HG03060 (cell line): ENCODE measurements at regions not wholly inside any gene's neighbourhood (a gene's known extent, or its start where the extent isn't known, plus 50 kb on each side); places are given as distances from the start of the nearest gene placed in this dataset.

Experiments
- ATAC-seq: cut with Tn5 transposase; IDR thresholded peaks from one replicate; pipeline ENCODE4 v1.9.1; 2021; ENCODE audit warnings: low read depth, moderate number of reproducible peaks; ENCODE audit not compliant: unreplicated experiment

DNA sequence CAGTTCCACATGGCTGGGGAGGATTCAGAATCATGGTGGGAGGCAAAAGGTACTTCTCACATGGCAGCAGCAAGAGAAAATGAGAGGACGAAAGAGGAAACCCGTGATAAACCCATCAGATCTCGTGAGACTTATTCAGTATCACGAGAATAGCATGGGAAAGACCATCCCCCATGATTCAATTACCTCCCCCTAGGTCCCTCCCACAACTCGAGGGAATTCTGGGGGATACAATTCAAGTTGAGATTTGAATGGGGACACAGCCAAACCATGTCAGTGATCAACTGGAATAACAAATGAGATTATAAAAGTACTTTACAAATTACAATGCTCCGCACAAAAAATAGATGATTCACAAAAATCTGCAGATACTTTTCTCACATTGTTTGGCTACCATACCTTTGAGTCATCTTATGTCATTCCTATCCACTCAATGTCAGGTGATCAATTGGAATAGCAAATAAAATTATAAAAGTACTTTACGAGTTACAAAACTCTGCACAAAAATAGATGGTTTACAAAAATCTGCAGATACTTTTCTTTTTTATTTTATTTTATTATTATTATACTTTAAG, 338.9 kb downstream of the C12orf50 start:
- no peak for ATAC-seq

DNA sequence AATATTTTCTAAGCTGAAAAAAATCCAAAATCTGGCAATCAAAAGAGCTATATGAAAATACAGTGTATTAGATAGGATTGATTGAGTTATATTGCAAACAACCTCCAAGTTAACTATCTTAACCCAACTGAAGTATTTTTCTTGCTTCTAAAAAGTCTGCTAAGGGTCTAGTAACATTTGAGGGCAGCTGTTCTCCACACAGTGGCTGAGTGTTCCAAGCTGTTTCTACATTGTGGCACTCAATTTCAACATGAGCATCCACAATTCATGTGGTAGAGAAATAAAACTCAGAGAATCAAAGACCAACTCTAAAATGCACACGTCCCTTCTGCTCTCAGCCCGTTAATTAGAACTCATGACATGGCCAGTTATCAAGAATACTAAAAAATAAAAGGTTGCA, 340.0 kb downstream of the C12orf50 start:
- ATAC-seq, result no peak

DNA sequence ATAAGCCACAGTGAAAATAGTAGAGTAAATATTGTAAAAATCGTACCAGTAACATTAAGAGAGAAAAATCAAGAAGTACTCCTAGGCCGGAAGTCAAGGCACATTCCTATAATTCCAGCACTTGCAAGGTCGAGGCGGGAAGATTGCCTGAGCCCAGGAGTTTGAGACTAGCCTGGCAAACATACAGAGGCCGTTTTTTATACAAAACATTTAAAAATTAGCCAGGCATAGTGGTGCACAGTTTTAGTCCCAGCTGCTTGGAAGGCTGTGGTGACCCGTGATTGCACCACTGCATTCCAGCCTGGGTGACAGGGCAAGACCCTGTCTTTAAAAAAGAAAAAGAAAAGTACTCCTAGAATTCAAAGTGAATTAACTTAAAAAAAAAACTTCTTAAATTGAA, 341.8 kb downstream of the C12orf50 start:
- ATAC-seq, result no peak

DNA sequence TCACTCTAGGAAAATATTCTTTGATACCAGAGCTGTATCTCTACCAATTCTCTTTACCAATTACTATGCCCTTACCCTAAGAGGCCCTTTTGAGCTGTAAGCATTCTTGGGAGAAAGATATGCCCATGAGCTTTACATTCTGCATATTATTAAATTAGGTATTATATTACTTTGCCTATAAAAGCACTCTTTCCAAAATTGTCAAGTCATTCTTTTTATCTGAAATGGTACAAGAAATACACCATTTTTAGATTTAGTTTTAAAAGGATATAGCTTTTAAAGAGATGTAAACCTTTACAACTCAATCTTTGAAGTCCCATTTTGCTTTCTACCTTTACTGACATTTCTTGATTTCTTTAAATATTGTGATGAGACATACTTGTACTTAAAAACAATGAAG, 343.5 kb downstream of the C12orf50 start:
- ATAC-seq, result no peak

DNA sequence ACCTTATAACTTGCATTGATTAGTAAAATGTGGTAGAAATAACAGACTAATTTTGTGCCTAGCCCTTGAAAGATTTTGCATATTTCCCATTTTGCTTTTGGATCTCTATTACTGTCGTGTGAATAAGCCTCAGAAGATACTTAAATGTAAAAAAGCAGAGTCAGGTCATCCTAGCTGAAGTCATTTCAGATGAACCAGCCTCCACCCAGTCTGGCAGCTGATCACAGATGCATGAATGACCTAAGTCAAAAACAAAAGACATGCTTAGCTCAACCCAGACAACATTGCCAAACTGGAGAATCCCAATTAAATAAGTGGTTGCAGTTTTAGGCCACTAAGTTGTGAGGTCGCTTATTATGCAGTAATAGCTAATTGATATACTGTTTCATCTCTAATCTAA, 349.9 kb downstream of the C12orf50 start:
- no peak for ATAC-seq

DNA sequence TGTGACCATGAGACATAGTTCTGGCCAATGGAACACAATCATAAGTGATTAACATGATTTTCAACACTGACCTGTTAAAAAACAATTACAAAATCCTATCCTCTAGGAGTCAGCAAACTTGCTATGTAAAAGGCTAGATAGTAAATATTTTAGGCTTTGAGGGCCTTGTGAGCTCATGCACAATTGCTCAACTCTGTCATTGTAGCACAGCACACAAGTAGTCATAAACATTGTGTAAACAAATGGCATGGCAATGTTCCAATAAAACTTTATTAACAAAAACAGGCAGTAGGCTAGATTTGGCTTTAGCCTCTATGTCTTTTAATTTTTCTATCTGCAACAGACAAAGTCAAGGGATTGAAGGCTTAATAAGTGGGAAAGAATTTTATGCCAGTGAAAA, 350.7 kb downstream of the C12orf50 start:
- no peak for ATAC-seq

DNA sequence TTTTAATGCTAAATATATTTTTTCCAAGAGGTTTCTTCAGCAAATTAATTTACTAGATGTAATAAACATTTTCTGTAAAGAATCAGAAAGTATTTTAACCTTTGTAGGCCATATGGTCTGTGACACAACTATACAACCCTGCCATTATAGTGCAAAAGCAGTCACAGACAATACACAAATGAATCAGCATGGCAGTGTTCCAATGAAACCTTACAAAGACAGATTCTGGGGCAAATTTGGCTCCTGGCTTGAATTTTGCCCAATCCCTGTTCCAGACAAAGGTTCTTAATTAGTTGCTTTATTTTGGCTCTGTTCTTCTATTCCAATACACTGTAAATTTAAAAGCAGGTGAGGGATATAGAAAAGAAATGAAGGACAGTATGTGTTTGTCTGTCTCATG, 352.5 kb downstream of the C12orf50 start:
- ATAC-seq, result no peak

DNA sequence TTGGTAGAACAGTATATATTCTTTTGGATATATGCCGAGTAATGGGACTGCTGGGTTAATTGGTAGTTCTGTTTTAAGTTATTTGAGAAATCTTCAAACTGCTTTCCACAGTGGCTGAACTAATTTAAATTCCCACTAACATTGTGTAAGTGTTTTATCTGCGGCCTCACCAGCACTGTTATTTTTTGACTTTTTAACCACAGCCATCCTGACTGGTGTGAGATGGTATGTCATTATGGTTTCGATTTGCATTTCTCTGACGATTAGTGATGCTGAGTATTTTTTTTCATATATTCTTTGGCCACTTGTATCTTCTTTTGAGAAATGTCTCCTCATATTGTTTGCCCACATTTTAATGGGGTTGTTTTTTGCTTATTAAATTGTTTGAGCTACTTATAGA, 357.4 kb downstream of the C12orf50 start:
- ATAC-seq, result no peak

DNA sequence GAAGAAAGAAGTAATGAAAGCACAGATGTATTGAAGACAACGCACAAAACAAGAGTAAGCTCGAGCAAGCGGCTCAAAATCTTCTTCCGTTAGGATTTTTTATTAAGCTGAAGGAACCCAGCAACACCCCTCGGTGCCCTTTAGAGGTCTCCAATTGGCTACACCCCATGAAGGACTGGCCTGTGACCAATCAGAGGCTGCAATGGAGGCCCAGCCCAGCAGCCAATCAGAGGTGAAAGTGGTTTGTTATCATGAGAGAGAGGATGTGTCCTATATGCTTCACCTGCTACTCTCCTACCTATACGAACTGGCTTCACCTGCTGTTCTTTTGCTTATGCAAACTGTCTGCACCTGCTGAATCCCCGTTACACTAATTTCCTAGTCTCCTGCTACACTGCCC, 358.8 kb downstream of the C12orf50 start:
- ATAC-seq, result no peak

DNA sequence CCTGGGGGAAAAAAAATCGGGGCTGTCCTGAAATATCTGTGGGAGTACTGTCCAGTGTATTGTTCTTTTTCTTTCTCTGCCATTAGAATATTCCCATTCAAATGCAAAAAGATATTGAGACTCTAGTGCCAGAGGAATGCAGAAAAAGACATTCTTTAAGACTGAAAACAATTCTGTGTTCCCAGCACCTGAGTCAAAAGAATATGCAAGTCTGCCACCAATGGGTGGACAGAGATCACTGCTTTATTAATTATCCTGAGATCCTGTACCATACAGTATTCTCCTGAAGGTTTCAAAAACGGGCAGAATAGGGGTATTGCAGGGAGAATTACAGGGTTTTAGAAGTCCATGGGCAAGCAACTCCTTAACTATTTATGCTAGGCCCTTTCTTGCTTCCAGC, 361.8 kb downstream of the C12orf50 start:
- no peak for ATAC-seq

DNA sequence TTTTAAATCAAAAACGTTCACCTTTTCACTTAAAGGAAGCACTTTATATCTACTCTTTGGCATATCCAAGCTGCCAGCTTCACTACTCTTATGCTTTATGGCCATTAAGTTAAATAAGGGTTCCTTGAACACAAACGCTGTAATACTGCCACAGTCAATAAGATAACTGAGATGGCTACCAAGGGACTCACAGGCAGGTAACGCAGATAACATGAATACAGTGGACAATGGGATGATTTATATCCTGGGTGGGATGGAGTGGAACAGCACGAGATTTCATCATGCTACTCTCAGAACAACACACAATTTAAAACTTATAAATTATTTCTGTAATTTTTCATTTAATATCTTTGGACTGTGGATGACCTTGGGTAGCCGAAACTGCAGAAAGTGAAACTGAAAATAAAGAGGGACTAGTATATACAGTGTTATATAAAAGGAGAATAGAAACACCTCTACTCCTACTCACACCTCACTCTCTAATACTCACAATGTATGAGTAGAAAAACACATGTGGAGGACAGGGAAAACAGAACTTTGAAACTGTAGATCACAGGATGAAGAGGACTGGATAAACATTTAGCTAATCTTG, 367.3 kb downstream of the C12orf50 start:
- peak; percentile 61 for ATAC-seq

DNA sequence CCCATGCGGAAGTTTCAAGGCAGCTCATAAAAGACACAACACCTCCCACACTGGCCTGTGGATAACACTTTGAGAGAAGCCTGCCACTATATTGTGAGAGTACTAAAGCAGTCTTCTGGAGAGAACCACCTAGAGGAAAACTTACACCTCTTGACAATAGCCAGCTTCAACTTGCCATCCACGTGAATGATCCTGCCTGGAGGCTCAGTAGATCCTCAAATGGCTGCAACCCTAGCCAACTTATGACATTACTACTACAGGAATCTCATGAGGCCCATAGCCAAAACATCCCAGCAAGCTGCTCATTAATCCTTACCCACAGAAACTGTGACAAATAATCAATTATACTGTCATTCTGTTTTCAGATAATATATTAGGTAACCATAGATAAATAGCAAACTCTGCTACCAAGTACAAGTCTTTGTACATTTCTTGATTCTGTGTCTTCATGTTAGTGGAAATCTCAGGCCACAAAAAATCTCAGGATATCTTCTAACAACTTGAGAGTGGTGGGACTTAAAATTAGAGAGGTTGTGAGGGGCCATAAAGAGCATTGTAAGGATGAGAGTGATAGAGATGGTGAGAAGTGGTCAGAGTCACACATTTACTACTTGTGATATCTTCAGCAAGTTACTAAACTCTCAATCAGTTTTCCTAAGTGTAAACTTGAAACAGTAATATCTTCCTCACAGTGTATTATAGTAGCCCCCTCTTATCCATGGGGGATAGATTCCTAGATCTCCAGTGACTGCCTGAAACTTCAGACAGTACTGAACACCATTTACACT, 368.0 kb downstream of the C12orf50 start:
- no peak for ATAC-seq

DNA sequence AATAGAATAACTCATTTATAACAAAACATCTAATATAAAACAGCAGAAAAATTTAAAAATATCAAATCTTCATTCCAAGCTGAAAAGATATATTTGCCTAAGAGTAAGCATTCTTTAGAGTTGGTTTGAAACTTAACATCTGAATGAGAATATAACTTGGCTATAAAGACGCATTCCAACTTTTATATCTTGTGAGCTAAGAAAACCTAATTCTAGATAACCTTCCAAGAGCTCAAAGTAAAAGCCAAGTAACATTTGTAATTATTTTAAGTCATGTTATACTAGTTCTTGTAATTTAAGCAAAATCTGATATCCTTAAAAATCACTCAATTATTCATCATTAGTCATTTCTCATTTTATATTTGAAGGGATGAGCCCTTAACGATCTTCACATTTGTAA, 368.9 kb downstream of the C12orf50 start:
- no peak for ATAC-seq

DNA sequence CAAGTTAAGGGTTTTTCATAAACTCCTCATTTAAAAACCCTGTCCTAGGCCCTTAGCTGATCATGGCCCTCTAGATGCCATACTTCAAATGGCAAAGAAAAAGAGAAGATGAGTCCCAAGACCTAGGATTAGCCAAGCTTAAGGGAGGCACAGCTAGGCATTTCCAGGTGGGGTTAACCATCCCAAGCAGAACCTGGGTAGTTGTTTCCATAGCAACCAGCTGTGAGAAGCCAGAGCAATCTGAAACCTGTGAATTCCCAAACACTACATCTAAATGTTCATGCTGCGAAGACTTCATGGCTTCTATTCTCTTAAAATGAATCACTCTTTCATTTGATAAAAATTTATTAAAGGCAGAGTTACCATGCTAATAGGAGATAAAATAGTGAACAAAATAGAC, 372.9 kb downstream of the C12orf50 start:
- no peak for ATAC-seq

DNA sequence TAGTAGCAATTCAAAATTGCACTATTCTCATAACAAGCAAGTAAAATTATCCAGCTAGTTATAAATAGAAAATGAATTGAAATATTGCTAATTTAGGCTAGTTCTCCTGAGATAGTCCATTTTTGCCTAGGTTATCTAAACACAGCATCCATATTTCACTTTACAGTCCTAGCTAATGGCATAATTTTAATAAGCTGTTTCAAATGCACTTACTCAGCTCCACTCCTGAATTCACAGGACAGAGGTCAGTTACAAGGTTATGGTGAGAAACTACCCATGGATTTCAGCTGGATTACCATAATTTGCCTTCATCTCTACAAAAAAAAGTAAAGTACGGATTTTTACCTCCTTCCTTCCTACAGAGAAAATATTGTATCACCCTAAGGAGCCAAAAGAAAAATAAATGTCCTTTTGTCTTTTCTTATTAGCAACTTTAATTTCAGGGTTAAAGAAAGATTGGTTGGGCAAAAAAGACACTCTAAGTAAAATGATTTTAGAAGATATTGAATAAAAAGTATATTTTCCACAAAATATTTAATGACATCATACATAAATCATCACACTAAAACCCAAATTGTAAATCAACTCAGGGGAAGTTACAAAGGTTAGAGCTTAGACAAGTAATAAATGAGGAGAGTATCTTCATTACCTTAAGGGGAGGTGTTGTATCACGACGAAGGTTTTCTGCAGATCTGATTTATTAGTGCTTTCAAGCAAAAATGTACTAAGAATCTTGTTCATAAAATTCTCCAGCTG, 377.4 kb downstream of the C12orf50 start:
- no peak for ATAC-seq

DNA sequence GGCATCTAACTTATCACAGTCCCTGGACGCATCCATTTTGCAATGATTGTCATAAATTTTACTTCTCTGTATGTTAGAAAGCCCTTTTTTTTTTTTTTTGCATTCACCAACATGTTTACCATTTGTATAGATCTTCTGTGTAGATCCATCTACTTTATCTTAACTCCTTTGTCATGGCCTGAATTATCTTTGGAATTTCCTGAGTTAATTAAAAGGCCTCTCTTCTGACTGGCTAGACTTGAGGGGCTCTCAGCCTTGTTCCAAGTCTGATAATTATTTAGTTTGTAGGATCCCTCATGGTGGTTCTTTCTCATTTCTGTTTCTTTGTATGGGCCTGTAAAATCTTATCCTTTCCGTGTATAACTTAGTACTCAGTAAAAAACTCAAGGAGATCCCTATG, 387.0 kb downstream of the C12orf50 start:
- no peak for ATAC-seq

DNA sequence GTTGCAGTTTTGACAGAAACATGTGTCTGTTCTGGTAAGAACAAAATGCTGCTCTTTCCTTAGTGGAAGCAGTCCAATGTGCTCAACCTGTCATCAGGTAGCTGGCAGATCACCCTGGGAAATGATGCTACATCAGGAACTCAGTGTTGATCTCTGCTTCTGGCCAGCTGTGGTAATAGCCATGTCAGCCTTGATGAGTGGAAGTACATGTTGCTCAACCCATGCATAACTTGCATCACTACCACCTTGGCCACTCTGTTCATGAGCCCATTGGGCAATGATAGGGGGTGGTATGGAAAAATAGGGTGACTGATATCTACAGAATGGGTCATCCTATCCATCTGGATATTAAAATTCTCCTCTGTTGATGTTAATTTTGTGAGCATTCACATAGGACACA, 411.0 kb downstream of the C12orf50 start:
- no peak for ATAC-seq

DNA sequence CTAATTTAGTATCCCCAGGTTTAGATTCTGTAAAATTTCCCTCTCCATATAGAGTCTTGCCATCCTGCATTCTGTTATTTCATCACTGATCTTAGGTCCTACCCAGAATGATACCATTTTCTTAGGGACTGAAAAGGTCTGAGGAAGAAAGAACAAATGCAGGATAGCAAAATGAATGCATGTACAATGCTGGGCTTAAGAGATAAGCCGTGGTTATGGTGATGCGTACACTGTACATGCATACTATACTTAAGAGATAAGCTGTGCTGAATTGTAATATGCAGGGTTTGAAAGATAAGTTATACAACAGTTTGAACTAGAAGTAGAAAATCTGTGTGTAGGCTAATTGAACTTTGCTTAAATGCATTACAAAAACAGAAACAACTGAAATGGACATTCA, 416.2 kb downstream of the C12orf50 start:
- ATAC-seq, result no peak

DNA sequence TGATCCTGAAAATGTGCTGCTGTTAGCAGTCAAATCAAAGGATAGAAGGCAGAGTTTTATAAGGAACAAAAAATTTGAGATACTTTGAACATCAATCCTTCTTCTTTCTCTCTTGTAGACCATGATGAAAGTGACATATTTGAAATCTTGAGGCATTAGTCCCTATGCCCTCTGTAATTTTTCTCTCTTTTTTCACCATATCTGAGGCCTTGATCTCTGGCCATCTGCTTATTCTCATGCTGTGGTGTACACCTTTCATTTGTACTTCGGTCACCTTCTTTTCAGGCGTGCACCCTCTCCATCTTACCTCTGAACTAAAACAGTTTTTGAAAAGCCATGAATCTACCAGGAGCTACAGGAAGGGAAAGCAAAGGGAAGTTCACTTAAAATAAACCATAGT, 420.9 kb downstream of the C12orf50 start:
- ATAC-seq, result no peak

DNA sequence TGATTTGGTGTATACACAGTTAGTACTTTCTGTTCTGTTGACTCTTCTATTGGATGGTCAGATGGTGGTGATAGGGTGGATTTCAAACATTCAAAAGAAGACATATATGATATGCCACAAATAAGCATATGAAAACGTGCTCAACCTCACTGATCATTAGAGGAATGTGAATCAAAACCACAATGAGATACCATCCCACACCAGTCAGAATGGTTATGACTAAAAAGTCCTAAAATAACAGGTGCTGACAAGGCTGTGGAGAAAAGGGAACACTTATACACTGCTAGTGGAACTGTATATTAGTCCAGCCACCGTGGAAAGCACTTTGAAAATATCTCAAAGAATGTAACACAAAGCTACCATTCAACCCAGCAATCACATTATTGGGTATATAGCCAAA, 425.5 kb downstream of the C12orf50 start:
- no peak for ATAC-seq

DNA sequence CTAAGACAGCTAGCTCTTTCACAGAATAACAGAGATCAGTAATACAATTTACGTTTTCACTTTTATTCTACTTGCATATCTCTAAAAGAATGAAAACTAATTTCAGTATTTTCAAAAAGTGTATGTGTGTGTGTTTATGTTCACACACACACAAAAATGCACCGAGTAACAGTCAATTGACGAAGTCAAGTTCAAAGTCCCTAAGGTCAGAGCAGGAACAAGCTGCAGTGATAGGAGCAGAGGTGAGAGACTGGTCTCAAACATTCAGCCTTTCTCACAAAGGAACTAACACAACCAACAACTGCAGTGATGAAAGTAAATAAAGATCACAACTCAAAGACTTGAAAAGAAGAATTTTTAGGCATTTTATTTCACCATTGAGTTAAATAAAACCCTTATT, 429.7 kb downstream of the C12orf50 start:
- no peak for ATAC-seq
